Gastrocnemius medialis (tissue), 4 donors: ENCODE measurements at regions not wholly inside any gene's neighbourhood (a gene's known extent, or its start where the extent isn't known, plus 50 kb on each side); places are given as distances from the start of the nearest gene placed in this dataset.

ENCODE experiments used
- ATAC-seq, 2 donors: fragments of 150-250 bp; one replicate each; pipeline ENCODE4 v1.9.1; 2016
- DNase-seq, 2 donors: peaks; one replicate each; pipeline ENCODE4 v3.0.0-alpha.2; 2019
- H3K27ac ChIP-seq, 4 donors: fragments of 200-600 bp; sonication (generic); 1 replicate in 1 of 4; 2 replicates in 3 of 4; pipeline ENCODE4 v1.5.1; 2016 to 2018; ENCODE audit warnings: mild to moderate bottlenecking in 2 of 4, moderate library complexity in 1 of 4
- H3K27me3 ChIP-seq, 3 donors: fragments of 200-600 bp; sonication (generic) in 2 of 3; 1 replicate in 1 of 3; 2 replicates in 2 of 3; pipeline versions ENCODE4 v1.5.1 to v1.6.0; 2016 to 2019; ENCODE audit warnings: mild to moderate bottlenecking in 1 of 3, moderate library complexity in 1 of 3
- H3K36me3 ChIP-seq, 2 donors: fragments of 200-600 bp; sonication (generic) in 1 of 2; one replicate each; pipeline ENCODE4 v1.5.1; 2017 to 2018
- H3K4me1 ChIP-seq, 2 donors: fragments of 200-600 bp; sonication (generic) in 1 of 2; one replicate each; pipeline ENCODE4 v1.5.1; 2016 to 2017; ENCODE audit warnings: mild to moderate bottlenecking in 2 of 2
- H3K4me3 ChIP-seq, 4 donors: fragments of 200-600 bp; sonication (generic) in 3 of 4; 1 replicate in 1 of 4; 2 replicates in 3 of 4; pipeline ENCODE4 v1.5.1; 2016 to 2019; ENCODE audit warnings: mild to moderate bottlenecking in 2 of 4
- H3K9me3 ChIP-seq, 3 donors: fragments of 200-600 bp; sonication (generic) in 2 of 3; 1 replicate in 1 of 3; 2 replicates in 2 of 3; pipeline ENCODE4 v1.5.1; 2016 to 2019
- CTCF ChIP-seq, 5 experiments: fragments of 450-650 bp in 3 of 5; fragments of 200-600 bp in 2 of 5; sonication (generic) in 2 of 5; IDR thresholded peaks in 4 of 5; conservative IDR thresholded peaks in 1 of 5; 1 replicate in 4 of 5; 2 replicates in 1 of 5; pipeline ENCODE4 v1.5.1; 2016 to 2019; ENCODE audit warnings: antibody characterized with exemption in 5 of 5, mild to moderate bottlenecking in 3 of 5, moderate library complexity in 3 of 5
- POLR2A ChIP-seq, 2 donors: fragments of 450-650 bp; IDR thresholded peaks; one replicate each; pipeline ENCODE4 v1.6.1; 2017; ENCODE audit warnings: antibody characterized with exemption in 2 of 2, mild to moderate bottlenecking in 2 of 2, moderate library complexity in 2 of 2
- in situ Hi-C, 4 donors: fragments of 200-750 bp; cut with MboI; loops; one replicate each; pipeline versions ENCODE4 v1.15.0 to v1.8.0; 2017; ENCODE audit warnings: low sequenced_read_pairs in 4 of 4
- intact Hi-C: fragments of 100-400 bp; cut with DNase I; formaldehyde crosslinking; loops from one replicate; pipeline ENCODE4 v1.15.1; 2023; ENCODE audit warnings: low total_unique reads

DNA sequence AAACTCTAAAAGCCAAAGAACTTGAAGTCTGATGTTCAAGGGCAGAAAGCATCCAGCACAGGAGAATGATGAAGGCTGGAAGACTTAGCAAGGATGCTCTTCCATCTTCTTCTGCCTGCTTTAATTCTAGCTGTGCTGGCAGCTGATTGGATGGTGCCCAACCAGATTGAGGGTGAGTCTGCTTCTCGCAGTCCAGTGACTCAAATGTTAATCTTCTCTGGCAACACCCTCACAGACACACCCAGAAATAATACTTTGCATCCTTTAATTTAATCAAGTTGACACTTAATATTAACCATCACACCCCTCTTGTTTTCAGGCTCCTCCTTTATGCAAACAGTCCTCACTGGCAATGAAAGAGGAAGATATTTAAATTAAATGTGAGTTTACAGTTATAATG, 321.7 kb downstream of the TEX13C start:
- no peaks in the 10 kb centered on the region for H3K9me3 ChIP-seq
- intact Hi-C loops (no loop called here), in situ Hi-C loops (no loop called here)
- H3K27ac ChIP-seq: no peak overlapping the region
- TF ChIP-seq CTCF (IDR thresholded peaks at IDR 0.05 in 4 of 5, conservative IDR thresholded peaks at IDR 0.05 in 1 of 5) (no peak), POLR2A (IDR thresholded peaks at IDR 0.05) (no peak)
- H3K4me3 ChIP-seq: no peak overlapping the region
- no peaks in the 10 kb centered on the region for H3K4me1 ChIP-seq
- ATAC-seq: no peak
- DNase-seq: no peak
- H3K36me3 ChIP-seq: no peaks in the 10 kb centered on the region
- no peaks in the 10 kb centered on the region for H3K27me3 ChIP-seq

- no peak for DNase-seq
- Histone ChIP-seq H3K36me3 (no peaks in the 10 kb centered on the region), H3K9me3 (no peaks in the 10 kb centered on the region), H3K4me1 (no peaks in the 10 kb centered on the region), H3K4me3 (no peak overlapping the region), H3K27ac (no peak overlapping the region), H3K27me3 (no peaks in the 10 kb centered on the region)
- TF ChIP-seq POLR2A (IDR thresholded peaks at IDR 0.05) (no peak), CTCF (IDR thresholded peaks at IDR 0.05 in 4 of 5, conservative IDR thresholded peaks at IDR 0.05 in 1 of 5) (no peak)
- intact Hi-C loops: no loop called here
- in situ Hi-C loops: no loop called here
- no peak for ATAC-seq
These were observed 326.5 kb downstream of the TEX13C start for GRCh38 chrX:125646195-125646594.

DNA sequence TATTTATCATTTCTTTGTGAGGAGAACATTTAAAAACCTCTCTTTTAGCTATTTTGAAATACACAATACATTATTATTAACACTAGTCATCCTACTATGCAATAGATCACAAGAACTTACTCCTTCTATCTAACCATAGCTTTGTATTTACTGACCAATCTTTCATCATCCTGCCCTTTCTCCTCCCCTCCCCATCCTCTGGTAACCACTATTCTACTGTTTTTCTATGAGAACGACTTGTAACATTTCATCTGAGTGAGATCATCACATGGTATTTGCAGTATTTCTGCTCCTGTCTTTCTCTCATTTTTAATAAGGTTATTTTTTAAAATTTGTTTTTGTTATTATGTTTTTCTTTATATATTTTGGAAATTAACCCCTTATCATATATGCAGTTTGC, 331.8 kb downstream of the TEX13C start:
- intact Hi-C loops: no loop called here
- Histone ChIP-seq H3K9me3 (no peaks in the 10 kb centered on the region), H3K4me1 (no peaks in the 10 kb centered on the region), H3K4me3 (no peak overlapping the region), H3K27ac (no peak overlapping the region), H3K27me3 (no peaks in the 10 kb centered on the region), H3K36me3 (no peaks in the 10 kb centered on the region)
- in situ Hi-C loops: no loop called here
- ATAC-seq (no peak), DNase-seq (no peak)
- no peak for TF ChIP-seq CTCF (IDR thresholded peaks at IDR 0.05 in 4 of 5, conservative IDR thresholded peaks at IDR 0.05 in 1 of 5)
- TF ChIP-seq POLR2A (IDR thresholded peaks at IDR 0.05): no peak

GRCh38 chrX:125654501-125654900, 334.8 kb downstream of the TEX13C start:
- H3K9me3 ChIP-seq: no peaks in the 10 kb centered on the region
- H3K4me1 ChIP-seq: no peaks in the 10 kb centered on the region
- H3K36me3 ChIP-seq: no peaks in the 10 kb centered on the region
- DNase-seq (no peak), ATAC-seq (no peak)
- H3K27ac ChIP-seq: no peak overlapping the region
- TF ChIP-seq CTCF (IDR thresholded peaks at IDR 0.05 in 4 of 5, conservative IDR thresholded peaks at IDR 0.05 in 1 of 5) (no peak), POLR2A (IDR thresholded peaks at IDR 0.05) (no peak)
- in situ Hi-C loops (no loop called here), intact Hi-C loops (no loop called here)
- no peak overlapping the region for H3K4me3 ChIP-seq
- no peaks in the 10 kb centered on the region for H3K27me3 ChIP-seq

- DNase-seq (no peak), ATAC-seq (no peak)
- H3K27ac ChIP-seq: no peak overlapping the region
- H3K27me3 ChIP-seq: no peaks in the 10 kb centered on the region
- no peak for TF ChIP-seq POLR2A (IDR thresholded peaks at IDR 0.05)
- TF ChIP-seq CTCF (IDR thresholded peaks at IDR 0.05 in 4 of 5, conservative IDR thresholded peaks at IDR 0.05 in 1 of 5): no peak
- no peaks in the 10 kb centered on the region for H3K4me1 ChIP-seq
- in situ Hi-C loops (no loop called here), intact Hi-C loops (no loop called here)
- no peaks in the 10 kb centered on the region for H3K36me3 ChIP-seq
- H3K4me3 ChIP-seq: no peak overlapping the region
- no peaks in the 10 kb centered on the region for H3K9me3 ChIP-seq
These were observed 354.1 kb downstream of the TEX13C start for GRCh38 chrX:125673758-125674157.
